GM18870 (cell line): ENCODE measurements at regions not wholly inside any gene's neighbourhood (a gene's known extent, or its start where the extent isn't known, plus 50 kb on each side); places are given as distances from the start of the nearest gene placed in this dataset.

Experiments
- ATAC-seq: cut with Tn5 transposase; IDR thresholded peaks from one replicate; pipeline ENCODE4 v1.9.1; 2021; ENCODE audit warnings: moderate library complexity; ENCODE audit not compliant: unreplicated experiment

GRCh38 chr9:16025627-16026026 lies 472.8 kb downstream of the CCDC171 start:
- no peak for ATAC-seq

DNA sequence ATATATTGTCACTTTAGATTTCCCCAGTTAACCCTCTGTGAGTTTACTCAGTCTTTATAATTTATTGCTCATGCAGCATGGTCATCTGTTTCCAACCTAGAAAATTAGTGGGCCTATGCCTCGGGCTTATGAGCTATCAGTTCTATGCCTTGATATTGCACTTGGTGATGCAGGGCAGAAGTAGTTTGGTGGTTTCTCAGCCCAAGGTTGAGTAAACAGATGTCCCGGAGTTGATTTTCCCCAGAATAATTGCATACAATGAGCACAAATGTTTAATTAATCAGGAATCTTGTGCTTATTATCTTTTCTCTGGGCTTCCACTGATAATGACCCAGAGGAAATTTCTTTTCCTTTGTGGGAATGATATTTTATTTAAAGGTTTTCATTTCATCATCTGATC lies 474.0 kb downstream of the CCDC171 start:
- ATAC-seq = no peak

GRCh38 chr9:16028548-16028947 lies 475.7 kb downstream of the CCDC171 start:
- no peak for ATAC-seq

DNA sequence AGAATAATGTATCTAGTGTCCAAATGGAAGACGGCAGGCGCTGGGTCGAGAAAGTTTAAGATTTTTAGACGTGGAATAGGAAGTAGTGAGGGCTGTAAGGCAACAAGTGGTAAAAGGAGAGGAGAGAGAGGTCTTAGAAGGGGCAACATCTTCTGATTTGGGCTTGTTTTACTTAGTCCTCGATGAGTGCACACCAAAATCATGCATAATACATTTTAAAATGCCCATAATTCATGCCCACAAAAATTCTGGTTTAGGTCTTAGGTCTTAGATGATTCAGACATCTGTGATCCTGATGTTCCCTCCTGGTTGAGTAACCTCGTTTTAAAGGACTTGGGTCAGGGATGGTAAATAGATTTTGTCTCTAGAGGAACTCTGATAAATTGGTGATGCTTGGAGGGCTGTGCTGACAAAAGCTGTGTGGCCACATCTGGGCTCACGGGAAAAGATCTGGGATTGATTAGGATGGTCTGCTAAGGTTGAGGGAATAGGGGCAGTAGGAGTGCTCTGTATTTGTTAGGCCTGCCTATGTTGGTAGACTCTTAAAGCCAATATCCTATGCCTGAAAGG lies 476.3 kb downstream of the CCDC171 start:
- ATAC-seq = no peak

- no peak for ATAC-seq
These were observed 477.0 kb downstream of the CCDC171 start for GRCh38 chr9:16029796-16030363.

DNA sequence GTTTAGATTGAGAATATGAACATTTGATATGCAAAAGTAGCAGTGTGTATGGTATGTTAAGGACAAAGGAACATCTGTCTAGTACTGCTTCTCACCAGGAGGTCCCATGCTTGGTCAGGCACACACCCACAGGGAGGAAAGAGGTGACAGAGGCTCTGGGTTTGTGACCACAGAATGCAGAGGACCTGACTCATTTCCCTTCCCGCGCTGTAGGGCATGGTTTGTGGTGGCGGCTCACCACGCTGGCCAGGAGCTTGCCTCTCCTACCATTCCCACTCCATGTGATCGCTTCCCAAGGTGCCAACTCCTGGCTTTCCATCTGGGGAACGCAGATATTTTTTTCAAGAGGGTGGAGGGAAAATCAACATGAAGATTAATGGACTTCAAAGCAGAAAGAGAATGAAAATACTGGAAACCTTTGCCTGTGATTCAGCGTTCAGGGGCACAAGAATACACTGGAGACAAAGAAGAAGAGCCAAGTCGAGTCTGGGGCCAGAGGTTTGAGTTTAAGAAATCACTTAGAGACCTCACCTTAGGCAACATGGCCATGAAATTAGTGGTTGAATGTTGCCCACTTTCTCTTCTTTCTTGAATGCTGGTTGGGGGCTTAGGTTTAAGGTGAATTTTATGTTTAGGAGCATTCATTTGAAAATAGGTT lies 477.8 kb downstream of the CCDC171 start:
- ATAC-seq = peak; percentile 99

GRCh38 chr9:16031486-16031885 lies 478.6 kb downstream of the CCDC171 start:
- no peak for ATAC-seq

DNA sequence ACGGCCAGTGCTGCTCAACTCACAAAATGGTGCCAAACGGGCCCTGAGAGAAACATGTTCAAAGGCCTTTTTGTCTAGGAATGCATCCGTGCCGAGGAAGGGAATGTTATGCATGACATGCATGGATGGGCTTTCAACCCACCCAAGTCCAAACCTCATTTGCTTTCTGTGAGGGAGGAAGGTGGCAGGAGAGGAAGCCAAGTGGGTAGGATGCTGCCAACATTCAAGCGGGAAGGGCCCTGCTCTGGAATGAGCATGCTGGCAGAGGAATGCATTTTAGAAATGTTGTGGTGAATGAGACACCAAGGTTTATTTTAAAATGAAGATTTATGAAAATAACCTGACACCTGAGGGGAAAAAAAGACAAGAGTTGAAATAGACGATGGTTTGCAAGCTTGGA lies 479.1 kb downstream of the CCDC171 start:
- no peak for ATAC-seq

DNA sequence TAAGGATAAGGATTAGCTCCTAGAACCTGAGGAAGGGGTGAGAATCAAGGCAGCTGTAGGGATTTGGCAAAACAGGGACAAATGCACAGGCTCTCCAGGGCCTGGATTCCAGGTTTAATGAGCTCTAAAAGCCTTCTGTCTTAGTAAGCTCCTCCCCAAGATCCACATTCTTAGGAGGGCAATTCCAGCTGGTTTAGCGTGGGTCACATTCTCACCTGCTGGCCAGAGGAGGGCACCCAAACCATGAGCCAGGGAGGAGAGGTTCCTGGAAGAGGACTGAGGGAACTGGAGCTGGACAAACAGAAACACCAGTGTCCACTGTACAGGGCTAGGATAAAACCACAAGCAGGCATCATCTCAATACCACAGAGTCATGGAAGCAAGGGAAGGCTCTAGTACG lies 480.0 kb downstream of the CCDC171 start:
- ATAC-seq = no peak

DNA sequence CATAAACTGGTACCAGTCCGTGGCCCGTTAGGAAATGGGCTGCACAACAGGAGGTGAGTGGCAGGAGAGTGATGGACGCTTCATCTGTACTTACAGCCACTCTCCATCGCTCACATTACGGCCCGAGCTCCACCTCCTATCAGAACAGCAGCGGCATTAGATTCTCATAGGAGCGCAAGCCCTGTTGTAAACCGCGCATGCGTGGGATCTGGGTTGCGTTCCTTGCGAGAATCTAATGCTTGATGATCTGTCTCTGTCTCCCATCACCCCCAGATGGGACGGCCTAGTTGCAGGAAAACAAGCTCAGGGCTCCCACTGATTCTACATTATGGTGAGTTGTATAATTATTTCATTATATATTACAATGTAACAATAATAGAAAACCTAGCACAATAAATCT lies 480.4 kb downstream of the CCDC171 start:
- no peak for ATAC-seq

DNA sequence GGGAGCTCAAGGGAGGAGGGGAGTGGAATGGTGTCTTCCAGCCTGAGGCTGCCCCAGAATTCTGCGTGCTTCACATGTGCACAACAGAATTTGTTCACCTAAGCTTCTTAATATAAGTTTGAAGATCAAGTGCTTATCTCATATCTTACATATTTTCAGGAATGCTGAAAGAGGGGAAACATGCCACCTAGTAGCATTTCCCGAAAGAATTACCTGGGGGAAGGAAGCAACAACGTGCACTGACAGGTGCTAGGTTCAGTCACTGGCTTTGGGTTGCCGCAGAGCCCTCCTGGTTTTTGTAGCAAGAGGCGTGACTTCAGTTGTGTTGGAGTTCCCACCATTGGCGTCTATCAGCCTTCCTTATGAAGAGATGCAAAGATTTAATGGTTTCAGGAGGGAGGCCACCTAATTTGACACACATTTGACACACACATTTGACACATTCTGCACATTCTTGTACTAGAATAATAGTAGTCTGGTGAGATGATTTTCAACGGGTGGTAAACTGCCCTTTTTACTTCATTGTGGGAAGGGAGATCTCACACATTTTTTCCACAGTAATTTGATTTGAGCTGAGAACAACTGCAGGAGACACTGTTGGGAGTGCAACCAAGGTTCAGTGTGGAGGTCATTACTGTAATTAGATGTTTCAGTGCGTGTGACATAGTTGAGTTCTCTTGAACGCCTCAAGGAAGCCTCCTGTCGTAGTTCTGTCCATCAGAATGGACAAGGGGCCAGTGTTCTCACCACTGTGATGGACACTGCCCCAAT lies 481.3 kb downstream of the CCDC171 start:
- no peak for ATAC-seq

GRCh38 chr9:16039218-16039987 lies 486.6 kb downstream of the CCDC171 start:
- ATAC-seq = no peak

DNA sequence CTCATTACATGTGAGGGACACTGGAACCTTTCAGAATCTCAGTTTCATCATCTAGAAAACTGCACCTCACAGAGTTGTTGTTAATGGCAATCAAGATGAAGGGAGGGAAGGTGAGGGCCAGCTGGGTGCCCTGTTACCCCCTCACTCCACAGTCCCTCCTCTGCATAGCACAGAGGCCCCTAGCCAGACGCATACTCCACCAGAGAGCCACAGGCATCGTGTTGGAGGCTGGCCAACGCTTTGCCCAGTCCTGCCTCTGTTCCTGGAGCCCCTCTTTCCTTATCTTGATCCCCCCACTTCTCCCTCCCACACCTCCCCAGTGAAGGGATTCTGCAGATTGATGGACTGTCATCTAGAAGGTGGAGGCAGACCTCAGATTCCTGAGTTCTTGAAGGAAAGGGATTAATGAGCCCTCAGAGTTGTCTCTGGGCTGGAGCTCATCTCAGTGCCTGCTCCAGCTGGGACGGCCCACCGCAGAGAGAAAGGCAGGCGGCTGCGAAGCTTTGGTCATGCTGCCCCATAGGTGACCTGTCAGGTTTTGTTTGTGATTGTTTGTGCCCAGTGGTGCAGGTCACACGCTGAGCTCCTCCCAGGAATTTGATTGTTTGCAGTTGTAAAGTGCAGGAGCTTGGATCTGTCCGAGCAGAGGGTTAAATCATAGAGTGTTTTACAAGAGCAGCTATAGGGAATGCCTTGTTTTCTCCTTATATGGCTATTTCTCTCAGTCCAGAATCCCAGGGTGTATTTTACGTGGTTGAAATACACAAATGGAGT lies 487.3 kb downstream of the CCDC171 start:
- no peak for ATAC-seq

DNA sequence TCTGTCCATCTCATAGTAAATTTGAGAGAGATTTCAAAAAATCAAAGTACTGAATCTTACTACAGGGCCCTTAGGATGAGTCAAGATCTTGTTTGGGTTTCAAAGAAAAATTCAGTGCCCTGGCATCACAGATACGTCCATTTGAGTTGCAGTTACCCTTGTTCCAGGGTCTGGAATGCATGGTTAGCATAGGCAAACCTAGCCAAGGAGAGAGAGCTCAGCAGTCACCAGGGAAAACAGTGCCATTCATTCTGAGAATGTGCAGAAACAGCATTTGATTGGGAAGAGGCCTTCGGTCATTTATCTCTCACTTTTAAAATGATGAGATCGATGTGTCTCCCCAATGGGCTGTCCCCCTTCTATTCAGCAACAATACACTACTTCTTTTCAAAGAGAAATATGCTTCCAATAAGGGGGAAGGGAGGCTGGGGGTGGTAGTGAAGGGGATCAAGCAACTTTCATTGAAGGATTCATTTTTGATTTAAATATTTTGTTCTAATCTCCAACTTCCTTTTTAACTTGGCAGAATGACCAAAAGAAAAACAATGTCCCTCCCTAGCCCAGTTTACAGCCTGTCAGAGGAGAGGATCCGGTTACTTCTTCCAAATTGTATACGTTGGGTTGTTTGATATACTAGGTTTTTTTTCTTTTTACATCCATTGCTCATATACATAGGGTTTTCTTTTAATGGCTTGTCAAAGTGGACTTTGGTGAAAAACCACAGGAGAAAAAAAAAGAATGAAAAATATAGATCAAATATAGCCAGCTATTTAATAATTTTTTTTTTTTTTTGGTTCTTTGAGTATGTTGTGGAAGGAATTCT lies 491.1 kb downstream of the CCDC171 start:
- ATAC-seq = no peak

DNA sequence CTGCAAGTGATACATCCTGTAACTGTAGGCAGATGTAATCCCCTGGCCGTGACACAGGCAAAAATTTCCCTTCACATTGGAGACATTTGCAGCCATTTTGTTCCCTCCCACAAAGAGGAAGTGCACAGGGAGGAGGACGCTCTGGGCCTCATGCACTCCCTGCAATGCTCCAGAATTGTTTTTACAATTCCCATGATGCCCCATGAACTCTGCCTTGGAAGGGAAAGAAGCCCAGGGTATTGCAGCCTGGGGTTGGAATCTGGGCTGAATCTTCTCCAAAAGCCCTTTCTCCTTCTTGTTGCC lies 491.7 kb downstream of the CCDC171 start:
- ATAC-seq = no peak

GRCh38 chr9:16045651-16046280 lies 492.9 kb downstream of the CCDC171 start:
- ATAC-seq = no peak

DNA sequence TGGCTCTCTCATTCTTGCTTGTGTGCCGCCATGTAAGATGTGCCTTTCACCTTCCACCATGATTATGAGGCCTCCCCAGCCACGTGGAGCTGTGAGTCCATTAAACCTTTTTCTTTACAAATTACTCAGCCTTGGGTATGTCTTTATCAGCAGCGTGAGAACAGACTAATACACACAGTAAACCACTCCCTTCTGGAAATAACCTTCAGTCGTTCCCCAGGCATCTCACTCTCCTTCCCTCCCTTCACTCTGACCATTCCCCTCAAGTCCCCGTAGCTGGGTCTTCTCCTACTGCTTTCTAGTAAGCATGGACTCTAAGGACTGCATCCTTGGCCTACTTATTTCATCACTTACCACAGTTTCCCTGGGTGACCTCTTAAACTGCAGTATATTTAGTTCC lies 493.9 kb downstream of the CCDC171 start:
- ATAC-seq = no peak

DNA sequence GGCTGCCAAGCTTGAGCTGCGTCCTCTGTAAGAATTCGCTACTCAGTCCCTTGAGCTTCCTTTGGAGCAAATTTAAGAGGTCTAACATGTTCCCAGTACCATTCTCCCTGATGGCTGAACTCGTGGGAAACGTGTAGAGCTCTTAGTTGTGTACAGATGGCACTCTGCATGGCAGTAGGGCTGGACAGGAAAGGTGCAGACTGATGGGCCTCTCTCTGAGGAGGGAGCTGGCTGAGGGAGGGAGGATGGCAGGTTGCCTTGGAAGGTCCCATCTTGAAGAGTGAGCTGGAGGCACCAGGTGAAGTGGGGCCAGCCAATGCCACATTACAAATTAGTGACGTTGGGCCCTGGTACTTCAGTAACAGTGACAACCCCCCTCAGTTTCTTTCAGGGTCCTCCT lies 495.3 kb downstream of the CCDC171 start:
- no peak for ATAC-seq

DNA sequence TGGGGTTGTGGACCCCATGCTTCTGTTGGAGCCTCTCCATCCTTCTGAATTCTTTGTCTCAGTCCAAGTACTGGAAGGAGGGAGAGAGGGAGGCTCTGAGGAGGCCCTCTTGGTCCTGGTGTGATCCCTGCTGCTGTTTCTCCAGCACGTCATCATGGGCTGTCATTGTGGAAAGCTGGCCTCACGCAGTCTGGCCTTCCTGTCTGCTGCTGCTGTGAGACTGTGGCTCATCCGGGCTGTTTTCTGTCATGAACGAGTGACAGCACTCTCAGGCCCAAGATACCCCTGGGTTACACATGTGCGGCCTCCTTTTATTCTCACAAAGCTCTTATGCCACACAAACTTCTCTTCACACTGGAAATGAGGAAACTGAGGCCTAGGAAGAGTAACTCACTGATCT lies 499.3 kb downstream of the CCDC171 start:
- no peak for ATAC-seq
